Kidney tubule cell (primary cell): ENCODE measurements at regions not wholly inside any gene's neighbourhood (a gene's known extent, or its start where the extent isn't known, plus 50 kb on each side); places are given as distances from the start of the nearest gene placed in this dataset.
A peak's percentile ranks its signal among the peaks of the same experiment; 100 is the strongest.

Source experiments
- DNase-seq: peaks from one replicate; pipeline ENCODE4 v3.0.0-alpha.2; 2018; ENCODE audit warnings: low spot score

DNA sequence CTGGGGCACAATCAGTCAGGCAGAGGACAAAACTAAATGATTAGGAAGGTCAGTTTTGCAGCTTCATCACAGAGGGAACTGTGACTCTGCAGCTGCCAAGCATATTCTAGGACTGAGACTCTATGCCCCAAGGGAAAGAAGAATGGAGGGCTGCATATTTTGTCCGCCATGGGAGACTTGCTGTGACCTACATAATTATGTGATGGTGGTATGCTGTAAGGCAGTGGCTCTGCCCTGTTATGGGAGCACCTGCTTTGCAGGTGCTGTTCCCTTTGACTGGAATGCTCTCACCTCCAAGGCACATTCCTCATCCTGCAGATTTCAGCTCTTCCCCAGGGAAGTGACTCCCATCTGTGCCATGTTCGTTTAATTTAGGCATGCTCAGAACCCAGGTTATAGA lies 261.9 kb upstream of the EPHA4 start:
- no peak for DNase-seq

DNA sequence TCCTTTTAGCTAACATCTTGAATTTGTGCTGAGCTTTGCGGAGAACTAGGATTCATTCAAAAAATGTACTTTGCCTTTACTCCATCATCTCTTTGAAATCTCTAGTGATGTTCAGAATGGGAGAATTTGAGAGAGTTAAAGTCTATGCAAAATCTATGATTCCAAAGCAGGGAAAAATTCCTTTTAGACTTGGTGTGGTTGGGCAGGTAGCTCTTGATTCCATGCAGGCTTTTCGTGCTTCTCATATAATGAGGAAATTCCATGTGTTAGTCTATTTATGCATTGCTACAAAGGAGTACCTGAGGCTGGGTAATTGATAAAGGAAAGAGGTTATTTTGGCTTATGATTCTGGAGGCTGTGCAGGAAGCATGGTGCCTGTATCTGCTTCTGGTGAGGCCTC lies 258.9 kb upstream of the EPHA4 start:
- no peak for DNase-seq

DNA sequence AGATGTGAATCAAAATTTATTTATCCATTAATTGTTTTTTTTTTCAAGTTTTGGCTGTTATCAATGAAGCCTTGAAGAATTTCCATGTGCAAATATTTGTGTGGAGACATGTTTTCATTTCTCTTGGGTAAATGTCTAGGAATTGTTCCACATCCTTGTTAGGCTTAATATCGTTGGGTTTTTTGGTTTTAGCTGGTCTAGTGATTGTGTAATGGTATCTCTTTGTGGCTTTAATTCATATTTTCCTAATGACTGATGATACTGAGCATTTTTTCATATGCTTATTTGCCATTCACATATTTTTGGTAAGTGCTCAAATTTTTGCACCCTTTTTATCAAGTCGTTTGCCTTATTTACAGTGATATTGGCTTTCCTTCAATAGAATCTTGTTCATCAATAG lies 250.3 kb upstream of the EPHA4 start:
- DNase-seq = no peak

DNA sequence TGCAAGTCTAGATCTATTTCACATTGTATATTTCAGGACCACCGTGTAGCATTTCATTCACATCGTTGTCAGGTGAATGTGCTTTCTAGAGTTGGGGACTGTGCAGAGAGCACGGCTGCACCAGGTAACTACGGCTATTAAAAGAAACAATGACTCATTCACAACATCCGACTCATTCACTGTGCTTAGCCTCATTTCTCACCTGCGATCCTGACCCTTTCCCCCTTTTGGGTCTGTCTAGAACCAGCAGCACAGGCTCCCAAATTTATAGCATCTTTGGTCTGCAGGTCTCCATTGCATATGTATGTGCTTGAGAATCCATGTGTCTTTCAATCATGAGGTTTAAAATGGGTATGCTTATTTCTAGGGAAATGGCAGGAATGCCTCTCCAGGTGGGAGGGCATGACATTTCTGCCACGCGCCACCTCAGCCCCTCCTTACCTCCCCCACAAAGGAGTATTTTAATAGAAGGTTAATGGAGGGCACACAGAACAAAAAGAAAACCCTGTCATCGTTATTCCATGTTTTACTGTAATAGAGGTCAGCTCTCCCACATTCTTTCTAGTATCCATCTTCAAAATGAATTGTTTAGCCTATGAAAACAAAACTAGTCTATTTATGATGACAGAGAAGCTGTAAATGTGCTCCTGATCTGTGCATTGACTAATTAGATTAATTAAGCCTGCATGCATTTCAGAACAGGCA lies 246.7 kb upstream of the EPHA4 start:
- DNase-seq = peak; percentile 56

DNA sequence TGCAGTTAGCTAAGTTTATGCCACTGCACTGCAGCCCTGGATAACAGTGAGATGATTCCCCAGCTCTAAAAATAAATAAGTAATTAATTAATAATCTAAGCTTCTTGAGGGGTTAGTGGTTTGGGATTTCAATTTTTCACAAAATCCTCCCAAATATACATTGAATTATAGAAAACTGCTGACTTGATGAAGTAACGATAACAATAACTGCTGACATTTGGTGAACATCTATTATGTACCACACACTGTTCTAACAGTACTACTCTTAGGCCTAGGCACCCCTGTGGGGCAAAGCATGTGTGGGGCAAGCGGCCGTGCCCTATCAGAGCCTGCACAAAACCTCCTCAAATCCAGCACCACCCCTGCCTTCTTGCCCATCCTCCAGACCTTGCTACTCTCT lies 245.8 kb upstream of the EPHA4 start:
- DNase-seq = no peak

DNA sequence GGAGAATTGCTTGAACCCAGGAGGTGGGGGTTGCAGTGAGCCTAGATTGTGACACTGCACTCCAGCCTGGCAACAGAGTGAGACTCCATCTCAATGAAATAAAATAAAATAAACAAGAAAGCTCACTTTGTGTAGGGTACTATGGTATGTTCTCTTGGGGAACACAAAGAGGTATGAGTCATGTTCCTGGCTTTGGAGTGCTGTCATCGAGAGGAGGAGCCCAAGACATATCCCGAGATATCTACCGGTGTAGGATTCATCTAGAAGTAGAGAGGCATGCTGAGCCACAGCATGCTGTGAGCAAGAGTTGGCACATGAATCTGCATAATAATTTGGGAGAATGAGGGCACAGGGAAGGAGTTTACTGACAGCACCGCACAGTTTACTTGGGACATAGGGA lies 244.9 kb upstream of the EPHA4 start:
- DNase-seq = no peak

DNA sequence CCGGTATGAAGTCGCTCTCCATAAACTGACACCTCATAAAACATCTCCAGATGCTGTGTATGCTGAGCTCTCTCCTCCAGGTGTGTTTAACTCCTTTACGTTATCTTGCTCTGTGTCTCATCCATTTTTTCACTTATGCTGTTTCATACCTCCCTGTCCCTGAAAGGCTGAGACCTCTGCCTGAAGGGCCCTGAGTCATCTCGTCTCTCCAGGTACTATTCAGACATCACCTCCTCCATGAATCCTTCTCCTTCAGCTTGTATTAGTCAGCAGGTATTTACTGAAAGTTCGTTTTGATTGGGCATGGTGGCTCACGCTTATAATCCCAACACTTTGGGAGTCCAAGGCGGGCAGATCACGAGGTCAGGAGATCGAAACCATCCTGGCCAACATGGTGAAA lies 244.5 kb upstream of the EPHA4 start:
- DNase-seq = no peak

DNA sequence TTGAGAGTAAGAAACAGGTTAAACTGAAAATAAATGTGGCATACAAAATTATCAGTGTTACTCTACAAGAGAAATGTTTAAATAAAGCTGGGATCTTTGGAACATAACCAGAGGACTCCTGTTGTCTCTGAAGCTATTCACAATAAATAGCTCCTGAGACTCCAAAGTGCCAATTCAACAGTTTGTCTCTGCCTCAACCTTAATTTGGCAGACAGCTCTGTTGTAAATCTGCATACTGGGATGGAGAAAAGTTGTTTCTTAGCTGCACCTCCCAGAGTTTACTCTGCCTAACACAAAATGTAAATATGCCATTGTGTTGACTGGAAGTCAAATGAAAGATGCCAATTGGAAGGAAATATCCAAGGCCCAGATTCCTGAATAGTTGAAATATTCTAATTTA lies 238.5 kb upstream of the EPHA4 start:
- DNase-seq = no peak

DNA sequence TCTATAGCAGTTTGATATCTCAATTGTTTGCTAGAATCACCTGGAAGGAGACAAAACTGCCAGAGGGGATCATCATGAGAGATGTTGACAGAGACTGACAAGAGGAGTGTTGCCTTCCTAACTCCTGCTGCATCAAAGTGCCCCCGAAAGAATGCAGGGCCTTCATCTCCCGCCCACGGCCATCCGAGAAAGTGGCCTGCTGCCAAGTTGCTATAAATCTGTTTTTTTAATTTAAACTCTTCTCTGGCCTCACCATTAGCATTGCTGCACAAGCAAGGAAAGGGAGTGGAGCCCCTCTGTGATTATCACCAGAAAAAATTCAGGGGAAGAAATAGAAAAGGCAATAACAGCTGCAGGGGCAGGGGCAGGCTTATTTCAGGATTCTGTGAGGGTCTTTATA lies 238.1 kb upstream of the EPHA4 start:
- no peak for DNase-seq

DNA sequence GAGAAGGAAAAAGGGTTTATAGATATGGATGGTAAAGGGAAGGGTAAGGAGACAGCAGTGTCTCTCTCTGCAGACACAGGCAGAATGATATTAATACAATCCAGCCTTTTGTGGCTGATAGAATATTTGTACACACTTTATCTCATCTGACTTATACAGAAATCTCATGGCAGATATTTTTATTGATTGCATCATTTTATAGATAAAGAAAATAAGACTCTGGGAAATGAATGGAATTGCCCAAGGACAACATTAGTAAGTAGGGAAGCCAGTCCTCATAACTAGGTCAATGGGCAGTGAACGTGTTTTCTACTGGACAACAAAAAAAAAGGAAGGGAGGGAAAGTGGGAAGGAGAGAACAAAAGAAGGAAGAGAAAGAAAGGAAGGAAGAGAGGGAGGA lies 236.4 kb upstream of the EPHA4 start:
- no peak for DNase-seq

DNA sequence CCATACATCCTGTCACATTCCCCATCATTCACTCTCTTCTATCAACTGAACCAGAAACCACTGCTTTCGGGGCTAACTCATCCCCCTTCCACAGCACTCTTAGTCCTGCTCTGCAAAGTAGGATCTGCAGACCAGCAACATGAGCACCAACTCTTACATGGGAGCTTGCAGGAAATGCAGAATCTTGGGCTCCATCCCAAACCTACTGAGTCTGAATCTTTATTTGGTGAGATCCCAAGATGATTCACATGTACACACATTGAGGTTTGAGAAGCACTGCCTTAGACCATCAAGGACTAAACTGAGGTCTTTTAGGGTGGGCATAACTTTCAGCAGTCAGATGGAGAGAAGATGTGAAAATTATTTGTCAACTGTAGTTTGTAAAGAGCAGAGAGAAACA lies 235.6 kb upstream of the EPHA4 start:
- no peak for DNase-seq

DNA sequence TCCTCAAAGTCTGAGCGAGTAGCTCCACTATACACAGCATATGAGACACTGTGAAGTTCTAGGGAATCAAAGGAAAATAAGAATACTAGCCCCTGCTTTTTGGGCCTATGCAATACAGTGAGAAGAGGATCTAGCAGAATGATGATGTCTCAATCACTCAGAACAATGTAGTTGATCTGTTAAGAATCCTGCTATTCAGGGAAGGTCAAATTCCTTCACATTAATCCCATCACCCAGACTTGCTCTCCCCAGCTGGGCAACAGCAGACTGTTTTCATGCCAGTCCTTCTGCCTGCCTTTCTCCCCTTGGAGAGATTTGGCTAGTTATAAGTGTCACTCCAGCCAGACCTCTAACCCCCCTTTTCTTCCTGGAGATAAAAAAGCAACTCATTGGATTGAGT lies 230.0 kb upstream of the EPHA4 start:
- no peak for DNase-seq

DNA sequence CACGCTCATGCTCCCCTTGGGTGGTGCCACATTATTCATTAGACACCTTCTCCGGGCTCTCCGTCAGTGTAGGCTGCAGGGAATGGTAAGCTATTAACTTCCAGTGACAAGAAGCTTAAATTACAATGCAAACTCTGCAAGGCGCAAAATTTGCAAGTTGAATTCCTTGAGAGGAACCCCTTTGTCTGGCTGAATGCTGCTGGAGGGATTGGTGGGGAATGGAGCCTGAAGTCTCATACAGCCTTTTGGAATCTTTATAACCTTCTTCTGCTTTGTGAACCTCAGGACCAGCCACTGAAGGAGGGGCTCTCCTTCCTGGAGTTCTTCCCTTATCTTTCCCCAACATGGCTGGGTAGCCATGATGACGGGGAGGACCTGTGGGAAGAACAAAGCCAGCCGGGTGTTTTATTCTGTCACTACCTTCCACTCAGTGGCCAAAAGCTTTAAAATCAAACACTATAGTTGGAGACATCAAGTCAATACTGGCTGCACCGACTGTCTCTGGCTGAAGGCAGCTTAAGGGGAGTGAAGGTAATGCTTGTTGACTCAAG lies 220.9 kb upstream of the EPHA4 start:
- peak; percentile 49 for DNase-seq

DNA sequence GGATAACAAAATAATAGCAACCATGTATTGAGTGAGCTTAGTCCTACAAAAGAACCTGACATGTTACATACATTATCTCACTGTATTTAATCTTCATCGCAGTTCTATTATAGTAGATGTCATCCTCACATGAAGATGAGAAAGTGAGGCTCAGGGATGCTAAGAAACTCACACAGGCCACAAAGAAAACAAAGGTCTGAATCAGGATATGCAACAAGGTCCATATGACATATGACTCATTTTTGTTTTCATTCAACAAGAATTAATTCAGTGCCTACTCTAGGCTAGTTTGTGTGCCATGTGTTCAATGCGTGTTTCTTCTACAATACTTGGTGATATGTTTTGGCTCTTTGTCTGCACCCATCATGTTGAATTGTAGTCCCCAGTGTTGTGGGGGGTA lies 219.7 kb upstream of the EPHA4 start:
- DNase-seq = peak; percentile 54

DNA sequence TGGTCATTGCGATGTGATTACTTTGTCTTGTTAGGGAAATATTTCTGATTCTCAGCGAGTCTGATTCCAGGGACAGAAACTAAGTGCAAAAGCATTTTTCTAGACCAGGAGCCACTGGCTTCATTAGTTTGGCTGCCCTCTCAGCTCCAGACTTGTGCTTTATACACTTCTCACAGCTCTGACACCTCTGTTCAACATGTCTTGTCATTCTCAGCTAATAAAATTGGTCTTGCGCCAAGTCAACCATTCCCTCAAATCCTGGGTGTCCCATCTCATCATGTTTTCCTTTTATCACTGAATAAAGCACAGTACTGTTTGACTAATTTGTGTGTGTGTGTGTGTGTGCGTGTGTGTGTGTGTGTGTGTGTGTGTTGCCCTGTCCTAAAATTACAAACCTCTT lies 215.5 kb upstream of the EPHA4 start:
- DNase-seq = no peak

DNA sequence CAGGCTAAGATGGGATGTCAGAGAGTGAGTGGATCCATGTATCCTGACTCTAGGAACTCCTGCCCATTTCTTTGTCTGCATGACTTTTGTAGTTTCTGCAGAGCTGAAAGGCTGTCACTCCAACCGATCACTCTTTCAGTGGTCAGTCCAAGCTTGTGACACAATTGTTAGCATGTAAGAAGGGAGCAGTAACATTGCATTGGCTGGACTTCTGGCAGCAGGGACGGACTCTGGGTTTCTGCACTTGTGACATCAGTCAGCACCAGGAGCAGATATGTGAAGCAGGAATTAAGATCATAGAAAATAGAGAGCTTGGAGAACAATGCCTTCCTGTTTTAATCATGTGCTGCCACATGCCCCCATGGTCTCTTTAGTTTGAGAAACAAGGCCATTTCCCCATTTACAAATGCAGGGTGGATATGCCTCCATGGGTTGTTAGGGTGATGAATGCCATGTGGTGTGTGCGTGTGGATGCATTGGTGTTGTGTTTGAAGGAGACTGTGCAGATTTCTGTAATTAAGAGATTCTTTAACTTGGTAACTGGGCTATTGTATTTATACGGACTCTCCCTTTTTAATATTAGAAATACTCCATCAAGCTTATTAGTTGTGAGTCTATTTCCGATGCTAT lies 214.3 kb upstream of the EPHA4 start:
- no peak for DNase-seq

DNA sequence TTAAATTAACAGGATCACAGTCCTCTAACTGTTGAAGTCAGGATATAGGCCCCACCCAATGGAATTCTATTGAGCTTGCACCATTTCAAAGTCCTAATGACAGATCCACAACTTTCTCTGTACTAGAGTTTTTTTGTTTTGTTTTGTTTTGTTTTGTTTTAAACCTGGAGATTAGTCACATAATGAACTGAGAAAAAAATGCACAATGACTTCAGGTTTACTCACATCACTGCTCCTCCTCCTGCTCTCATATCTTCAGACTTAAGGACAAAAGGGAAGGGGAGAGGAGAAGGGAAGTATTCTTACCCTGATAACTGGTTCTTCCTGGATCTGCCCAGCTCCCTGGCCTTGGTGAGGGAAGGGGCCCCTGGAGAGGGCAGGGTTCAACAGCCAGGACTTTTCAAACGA lies 208.2 kb upstream of the EPHA4 start:
- DNase-seq = peak; percentile 80

DNA sequence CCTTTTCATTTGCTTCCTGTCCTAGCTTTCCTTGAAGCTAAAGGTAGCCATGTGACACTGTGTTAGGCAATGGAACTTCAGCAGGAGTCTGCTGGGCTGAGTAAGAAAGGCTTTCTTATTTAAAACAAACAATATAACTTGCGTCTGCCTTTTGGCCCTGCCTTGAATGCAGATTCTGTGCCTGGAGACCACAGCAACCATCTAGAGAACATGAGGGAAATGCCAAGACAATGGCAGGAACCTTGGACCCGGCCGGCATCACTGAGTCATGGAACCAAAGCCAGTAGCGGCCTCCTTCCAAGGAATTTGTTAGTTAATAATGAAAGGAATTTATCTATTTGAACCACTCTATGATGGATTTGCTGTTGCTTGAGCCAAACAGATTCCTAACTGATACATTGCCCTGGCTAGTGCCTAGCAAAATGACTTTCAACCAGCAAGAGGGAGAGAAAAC lies 207.5 kb upstream of the EPHA4 start:
- peak; percentile 90 for DNase-seq

DNA sequence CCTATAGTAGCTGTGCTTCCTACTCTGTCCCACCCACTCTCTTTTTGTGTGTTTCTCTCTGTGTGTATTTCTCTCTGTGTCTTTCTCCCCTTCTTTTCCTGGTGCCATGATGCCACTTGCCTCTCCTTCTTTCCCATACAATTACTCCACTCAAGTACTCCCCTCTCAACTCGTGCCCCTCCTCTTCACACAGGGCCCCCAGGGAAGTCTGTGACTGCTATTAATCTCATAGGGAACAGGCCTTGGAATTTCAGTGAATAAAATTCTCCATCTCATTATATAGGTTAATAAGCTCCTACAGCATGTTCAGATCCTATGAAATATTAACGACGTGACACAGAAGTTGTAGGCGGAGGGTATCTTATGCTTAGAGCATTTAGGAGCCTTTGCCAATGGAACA lies 205.9 kb upstream of the EPHA4 start:
- no peak for DNase-seq

DNA sequence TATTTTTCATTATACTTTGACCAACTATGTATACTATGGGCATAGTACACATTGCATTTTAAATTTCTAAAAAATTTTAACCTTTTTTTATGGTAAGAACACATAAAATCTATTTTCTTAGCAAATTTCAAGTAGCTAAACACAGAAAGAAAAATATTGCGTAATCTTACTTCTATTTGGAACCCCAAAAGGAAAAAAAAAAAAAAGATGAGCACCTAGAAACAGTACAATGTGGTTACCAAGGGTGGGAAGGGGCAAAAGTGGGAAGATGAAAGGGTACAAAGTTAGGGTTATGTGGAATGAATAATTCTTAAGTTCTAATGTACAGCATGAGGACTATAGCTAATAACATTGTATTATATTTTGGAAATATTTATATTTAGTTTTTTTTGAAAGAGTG lies 205.0 kb upstream of the EPHA4 start:
- no peak for DNase-seq

DNA sequence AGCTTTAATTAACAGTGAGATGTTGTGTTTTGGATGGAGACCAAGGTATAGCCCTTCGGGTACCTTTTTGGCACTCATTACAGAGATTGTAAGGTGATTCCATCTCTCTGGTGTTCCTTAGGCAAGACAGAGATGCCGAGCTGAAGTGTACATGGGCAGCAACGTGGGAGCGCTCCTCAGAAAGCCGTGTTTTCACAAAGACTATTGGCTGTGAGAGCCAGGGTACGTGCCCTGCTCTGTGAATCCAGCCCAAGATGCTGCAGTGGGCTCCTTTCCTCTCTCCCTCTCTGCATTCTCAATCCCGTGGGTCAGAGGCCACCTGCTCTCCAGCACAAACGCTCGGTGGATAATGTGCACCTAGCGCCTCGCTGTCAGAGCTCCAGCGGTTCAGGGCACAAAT lies 203.0 kb upstream of the EPHA4 start:
- DNase-seq = no peak

DNA sequence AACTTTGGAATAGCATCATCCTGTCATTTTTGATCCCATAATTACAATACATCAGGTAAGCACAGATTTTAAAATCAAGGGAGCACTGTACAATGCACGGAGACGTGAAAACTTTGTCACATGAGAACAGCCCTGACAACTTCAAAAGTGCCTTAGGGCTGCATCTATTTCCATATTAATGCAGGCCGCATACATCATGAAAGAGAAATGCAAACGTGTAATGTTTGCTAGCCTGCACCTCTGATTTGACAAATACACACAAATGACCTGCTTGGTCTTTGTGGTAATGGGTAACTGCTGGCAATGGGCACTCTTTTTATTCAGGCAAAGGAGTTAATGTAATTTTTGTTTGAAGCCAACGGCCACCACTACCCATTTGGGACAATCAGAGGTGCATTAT lies 202.0 kb upstream of the EPHA4 start:
- DNase-seq = no peak

DNA sequence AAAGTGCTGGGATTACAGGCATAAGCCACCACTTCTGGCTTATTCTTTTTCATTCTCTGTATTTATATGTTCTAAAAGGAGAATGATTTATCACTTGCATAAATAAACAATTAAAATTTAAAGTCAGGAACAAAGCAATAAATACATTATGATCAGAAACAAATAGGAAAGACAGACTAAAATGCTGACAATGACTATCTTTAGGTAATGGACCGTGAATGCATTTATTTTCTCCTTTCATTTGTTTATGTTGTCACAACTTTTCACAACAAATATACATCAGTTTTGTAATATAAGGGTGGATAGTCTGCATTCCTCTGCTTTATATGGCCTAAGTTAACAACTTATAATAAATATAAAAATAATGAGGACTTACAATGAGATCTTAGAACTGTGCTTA lies 199.2 kb upstream of the EPHA4 start:
- DNase-seq = no peak
